H9 (cell line): ENCODE measurements at regions not wholly inside any gene's neighbourhood (a gene's known extent, or its start where the extent isn't known, plus 50 kb on each side); places are given as distances from the start of the nearest gene placed in this dataset.
"Not testable (repeated sequence)": the region's sequence is repeated elsewhere in the genome, so short reads cannot be mapped to it uniquely, and the experiment has no call there.

Experiments used
- DNase-seq: peaks from one replicate; pipeline ENCODE4 v3.0.0-alpha.2; 2017
- H2AFZ ChIP-seq: one replicate; pipeline ENCODE4 v1.6.1; 2013; ENCODE audit warnings: mild to moderate bottlenecking, low read length, control low read depth, moderate library complexity
- H2AK5ac ChIP-seq: 2 replicates; pipeline ENCODE4 v1.6.1; 2013; ENCODE audit warnings: low read length, control low read depth, mixed read lengths; ENCODE audit not compliant: insufficient read length
- H2BK120ac ChIP-seq: one replicate; pipeline ENCODE4 v1.6.1; 2013; ENCODE audit warnings: low read depth, mild to moderate bottlenecking, low read length, control low read depth, inconsistent platforms; ENCODE audit not compliant: poor library complexity, severe bottlenecking
- H2BK12ac ChIP-seq: 2 replicates; pipeline ENCODE4 v1.6.1; 2013; ENCODE audit warnings: low read length, control low read depth, mixed read lengths, low read depth; ENCODE audit not compliant: insufficient read length
- H2BK15ac ChIP-seq: 2 replicates; pipeline ENCODE4 v1.6.1; 2013; ENCODE audit warnings: low read depth, low read length, control low read depth
- H2BK20ac ChIP-seq: one replicate; pipeline ENCODE4 v1.6.1; 2013; ENCODE audit warnings: low read depth, mild to moderate bottlenecking, low read length, control low read depth, inconsistent platforms; ENCODE audit not compliant: poor library complexity, severe bottlenecking
- H2BK5ac ChIP-seq: 2 replicates; pipeline ENCODE4 v1.6.1; 2013; ENCODE audit warnings: low read length, control low read depth, mixed read lengths; ENCODE audit not compliant: insufficient read length
- H3K14ac ChIP-seq: 2 replicates; pipeline ENCODE4 v1.6.1; 2013; ENCODE audit warnings: low read length, control low read depth; ENCODE audit not compliant: insufficient read depth
- H3K18ac ChIP-seq: 2 replicates; pipeline ENCODE4 v1.6.1; 2013; ENCODE audit warnings: low read depth, mild to moderate bottlenecking, mixed read lengths, low read length, control low read depth; ENCODE audit not compliant: insufficient read length
- H3K23ac ChIP-seq: 2 replicates; pipeline ENCODE4 v1.6.1; 2013; ENCODE audit warnings: low read length, control low read depth, mixed read lengths, low read depth; ENCODE audit not compliant: insufficient read length
- H3K23me2 ChIP-seq: 2 replicates; pipeline ENCODE4 v1.6.1; 2013; ENCODE audit warnings: low read depth, mild to moderate bottlenecking, mixed read lengths, low read length, control low read depth; ENCODE audit not compliant: insufficient read length, poor library complexity, severe bottlenecking
- H3K27ac ChIP-seq: 2 replicates; pipeline ENCODE4 v1.5.1; 2013; ENCODE audit warnings: low read length, control low read depth, mixed read lengths, low read depth; ENCODE audit not compliant: insufficient read length
- H3K27me3 ChIP-seq: 2 replicates; pipeline ENCODE4 v1.6.1; 2013; ENCODE audit warnings: low read length, control low read depth, inconsistent platforms; ENCODE audit not compliant: insufficient read depth
- H3K4ac ChIP-seq: 2 replicates; pipeline ENCODE4 v1.6.1; 2013; ENCODE audit warnings: low read depth, mild to moderate bottlenecking, control low read depth, inconsistent platforms, low read length, moderate library complexity
- H3K4me1 ChIP-seq: 2 replicates; pipeline ENCODE4 v1.6.1; 2013; ENCODE audit warnings: low read length, control low read depth, inconsistent platforms; ENCODE audit not compliant: insufficient read depth
- H3K4me2 ChIP-seq: 2 replicates; pipeline ENCODE4 v1.6.1; 2013; ENCODE audit warnings: low read length, control low read depth, mixed read lengths; ENCODE audit not compliant: insufficient read length, insufficient read depth
- H3K56ac ChIP-seq: 2 replicates; pipeline ENCODE4 v1.6.1; 2013; ENCODE audit warnings: low read depth, mild to moderate bottlenecking, mixed read lengths, low read length, control low read depth; ENCODE audit not compliant: insufficient read length
- H3K79me1 ChIP-seq: 2 replicates; pipeline ENCODE4 v1.6.1; 2013; ENCODE audit warnings: low read depth, mild to moderate bottlenecking, moderate library complexity, low read length, control low read depth, inconsistent platforms; ENCODE audit not compliant: insufficient read depth, poor library complexity, severe bottlenecking
- H3K79me2 ChIP-seq: 2 replicates; pipeline ENCODE4 v1.6.1; 2013; ENCODE audit warnings: low read length, control low read depth, inconsistent platforms; ENCODE audit not compliant: insufficient read depth
- H3K9ac ChIP-seq: 2 replicates; pipeline ENCODE4 v1.6.1; 2013; ENCODE audit warnings: low read length, control low read depth, mixed read lengths; ENCODE audit not compliant: insufficient read length; ENCODE audit errors: extremely low read depth
- H3K9me3 ChIP-seq: one replicate; pipeline ENCODE4 v1.6.1; 2013; ENCODE audit warnings: low read depth, low read length, inconsistent platforms; ENCODE audit not compliant: control insufficient read depth
- H3T11ph ChIP-seq: one replicate; pipeline ENCODE4 v1.6.1; 2013; ENCODE audit warnings: mild to moderate bottlenecking, low read length, control low read depth, inconsistent platforms
- H4K20me1 ChIP-seq: one replicate; pipeline ENCODE4 v1.6.1; 2013; ENCODE audit not compliant: control insufficient read depth, insufficient read length, insufficient read depth
- H4K5ac ChIP-seq: 2 replicates; pipeline ENCODE4 v1.6.1; 2013; ENCODE audit warnings: low read depth, mild to moderate bottlenecking, mixed read lengths, low read length, control low read depth; ENCODE audit not compliant: insufficient read length
- H4K8ac ChIP-seq: replicated peaks from 2 replicates; pipeline ENCODE4 v1.6.1; 2013; ENCODE audit warnings: low read length, control low read depth, mixed read lengths, low read depth; ENCODE audit not compliant: insufficient read length
- H4K91ac ChIP-seq: 2 replicates; pipeline ENCODE4 v1.6.1; 2013; ENCODE audit warnings: low read depth, mild to moderate bottlenecking, moderate library complexity, mixed read lengths, low read length, control low read depth; ENCODE audit not compliant: insufficient read length
- H3K27ac Mint-ChIP-seq, 3 experiments: 2 replicates in 2 of 3; 3 replicates in 1 of 3; pipeline ENCODE4 v1.8.0; 2020 to 2021; ENCODE audit warnings: mixed read lengths in 3 of 3, mild to moderate bottlenecking in 1 of 3, moderate library complexity in 1 of 3
- H3K27me3 Mint-ChIP-seq: 2 replicates; pipeline ENCODE4 v1.8.0; 2021; ENCODE audit warnings: low read depth, mild to moderate bottlenecking, moderate library complexity, mixed read lengths
- H3K36me3 Mint-ChIP-seq, 3 experiments: 2 replicates in 2 of 3; 3 replicates in 1 of 3; pipeline ENCODE4 v1.8.0; 2020 to 2021; ENCODE audit warnings: low read depth in 3 of 3, mixed read lengths in 3 of 3; ENCODE audit not compliant: insufficient read depth in 1 of 3
- H3K4me1 Mint-ChIP-seq, 2 experiments: 2 replicates each; pipeline ENCODE4 v1.8.0; 2020; ENCODE audit warnings: mixed read lengths in 2 of 2
- H3K4me3 Mint-ChIP-seq, 2 experiments: 2 replicates in 1 of 2; 3 replicates in 1 of 2; pipeline ENCODE4 v1.8.0; 2020 to 2021; ENCODE audit warnings: mild to moderate bottlenecking in 2 of 2, mixed read lengths in 2 of 2, moderate library complexity in 1 of 2
- H3K9me3 Mint-ChIP-seq, 2 experiments: 2 replicates in 1 of 2; 3 replicates in 1 of 2; pipeline ENCODE4 v1.8.0; 2020; ENCODE audit warnings: mild to moderate bottlenecking in 2 of 2, mixed read lengths in 2 of 2, moderate library complexity in 1 of 2
- CTCF ChIP-seq: fragments of 200-600 bp; sonication (generic); conservative IDR thresholded peaks from 3 replicates; pipeline ENCODE4 v1.8.0; 2021; ENCODE audit warnings: antibody characterized with exemption, mild to moderate bottlenecking
- WGBS: extraction: QIAGEN DNeasy Blood & Tissue Kit; methylation state at CpG from one replicate; pipeline ENCODE4 v1.1.7; 2013; ENCODE audit warnings: missing lambda C conversion rate, low lambda C conversion rate, mixed read lengths; ENCODE audit not compliant: insufficient read length; ENCODE audit errors: extremely low coverage; 5-methylcytosine and 5-hydroxymethylcytosine counted together

GRCh38 chr20:48502016-48502415 is 325.8 kb downstream of the PREX1 start:
- Histone ChIP-seq H3K79me2 (no peaks in the 10 kb centered on the region), H4K8ac (no peak overlapping the region), H3T11ph (no peak overlapping the region), H4K91ac (no peak overlapping the region), H3K79me1 (no peaks in the 10 kb centered on the region), H3K9ac (no peak overlapping the region), H2BK120ac (no peak overlapping the region), H2AK5ac (no peak overlapping the region), H2BK15ac (no peak overlapping the region), H2AFZ (no peak overlapping the region), H3K23ac (no peak overlapping the region), H3K4me2 (no peak overlapping the region), H3K14ac (no peak overlapping the region), H3K56ac (no peak overlapping the region), H2BK5ac (no peak overlapping the region), H3K18ac (no peak overlapping the region), H2BK20ac (no peak overlapping the region), H3K4ac (no peak overlapping the region), H2BK12ac (no peak overlapping the region), H4K5ac (no peak overlapping the region), H3K27me3 (no peaks in the 10 kb centered on the region), H4K20me1 (no peaks in the 10 kb centered on the region), H3K4me1 (no peaks in the 10 kb centered on the region), H3K27ac (no peak overlapping the region), H3K9me3 (no peaks in the 10 kb centered on the region), H3K23me2 (no peaks in the 10 kb centered on the region)
- no CpG with 5 or more reads among the region's 9 CpGs for WGBS
- DNase-seq, result no peak
- H3K4me3 Mint-ChIP-seq, result no peak overlapping the region
- no peak for TF ChIP-seq CTCF
- H3K9me3 Mint-ChIP-seq, result peaks cover 20% of the 10 kb centered on the region in 2 experiments
- no peak overlapping the region for H3K27ac Mint-ChIP-seq
- peaks cover 0 to 18% (median 3%) of the 10 kb centered on the region in 3 experiments; a peak in 5 of 7 replicates for H3K36me3 Mint-ChIP-seq
- no peaks in the 10 kb centered on the region for H3K4me1 Mint-ChIP-seq
- peaks cover 19% of the 10 kb centered on the region for H3K27me3 Mint-ChIP-seq

- not testable (repeated sequence) for H2AFZ ChIP-seq, H3K18ac ChIP-seq, DNase-seq, H2BK15ac ChIP-seq, H4K91ac ChIP-seq, H3K9me3 ChIP-seq, H3K23ac ChIP-seq, H2BK120ac ChIP-seq, H3K27me3 ChIP-seq, H3K14ac ChIP-seq, H4K5ac ChIP-seq, H2BK5ac ChIP-seq, H3K4me3 Mint-ChIP-seq, H3K4me1 ChIP-seq, H2AK5ac ChIP-seq, H3K56ac ChIP-seq, H3T11ph ChIP-seq, H3K4ac ChIP-seq, H3K27ac Mint-ChIP-seq, H2BK12ac ChIP-seq, H4K8ac ChIP-seq, H3K4me1 Mint-ChIP-seq, H3K27ac ChIP-seq, H4K20me1 ChIP-seq, H3K79me2 ChIP-seq, H2BK20ac ChIP-seq, H3K4me2 ChIP-seq, H3K9ac ChIP-seq, H3K79me1 ChIP-seq, H3K36me3 Mint-ChIP-seq, H3K23me2 ChIP-seq
- WGBS, result no CpG with 5 or more reads among the region's 9 CpGs
- Mint-ChIP-seq H3K27me3 (peaks cover 13% of the 10 kb centered on the region), H3K9me3 (peaks cover 11 to 13% of the 10 kb centered on the region in 2 experiments)
These were observed 326.9 kb downstream of the PREX1 start for GRCh38 chr20:48500900-48501299.
